HG02970 (cell line): ENCODE measurements at regions not wholly inside any gene's neighbourhood (a gene's known extent, or its start where the extent isn't known, plus 50 kb on each side); places are given as distances from the start of the nearest gene placed in this dataset.

ENCODE experiments used
- ATAC-seq: cut with Tn5 transposase; IDR thresholded peaks from one replicate; pipeline ENCODE4 v1.9.1; 2021; ENCODE audit warnings: mild to moderate bottlenecking, moderate library complexity, moderate number of reproducible peaks; ENCODE audit not compliant: unreplicated experiment, low FRiP score

- ATAC-seq: no peak
Observed at GRCh38 chr4:173862754-173863153, 332.7 kb upstream of the HAND2 start.

DNA sequence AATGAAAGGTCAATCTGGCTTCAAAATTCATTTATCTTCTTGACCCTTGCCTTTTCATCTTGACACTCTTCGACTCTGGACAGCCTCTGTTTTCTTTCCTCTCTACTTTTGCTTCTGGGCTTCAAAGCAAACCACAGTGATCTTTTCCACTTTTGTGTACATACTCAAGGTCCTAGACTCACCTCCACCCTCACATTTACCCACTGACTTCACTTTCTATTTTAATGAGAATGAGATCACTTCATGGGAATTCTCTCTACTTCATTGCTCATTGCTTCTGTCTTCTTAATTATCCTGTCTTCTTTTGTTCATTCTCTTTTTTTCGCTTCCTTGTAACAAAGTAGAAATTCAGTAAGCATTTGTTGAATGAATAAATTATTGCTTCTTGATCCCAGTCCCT lies 330.1 kb upstream of the HAND2 start:
- no peak for ATAC-seq

- ATAC-seq: no peak
Observed at GRCh38 chr4:173859091-173859713, 329.2 kb upstream of the HAND2 start.

DNA sequence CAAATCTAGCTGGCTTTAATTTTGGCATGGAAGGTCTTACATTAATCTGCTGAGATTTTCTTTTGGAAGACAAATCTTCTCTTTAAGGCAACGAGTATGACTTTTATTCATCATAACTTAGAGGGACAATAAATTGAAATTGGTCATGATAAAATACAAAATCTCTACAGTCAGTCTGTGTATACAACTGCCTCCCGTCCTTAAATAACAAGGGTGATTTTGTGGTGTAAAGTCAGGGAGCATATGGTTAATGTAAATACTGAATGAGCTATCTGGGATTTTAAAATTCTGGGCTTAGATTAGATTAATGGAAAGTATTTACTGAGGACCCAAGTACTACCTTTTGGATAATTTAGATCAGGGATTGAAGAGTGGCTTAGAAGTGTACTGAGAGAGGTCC lies 328.4 kb upstream of the HAND2 start:
- no peak for ATAC-seq

DNA sequence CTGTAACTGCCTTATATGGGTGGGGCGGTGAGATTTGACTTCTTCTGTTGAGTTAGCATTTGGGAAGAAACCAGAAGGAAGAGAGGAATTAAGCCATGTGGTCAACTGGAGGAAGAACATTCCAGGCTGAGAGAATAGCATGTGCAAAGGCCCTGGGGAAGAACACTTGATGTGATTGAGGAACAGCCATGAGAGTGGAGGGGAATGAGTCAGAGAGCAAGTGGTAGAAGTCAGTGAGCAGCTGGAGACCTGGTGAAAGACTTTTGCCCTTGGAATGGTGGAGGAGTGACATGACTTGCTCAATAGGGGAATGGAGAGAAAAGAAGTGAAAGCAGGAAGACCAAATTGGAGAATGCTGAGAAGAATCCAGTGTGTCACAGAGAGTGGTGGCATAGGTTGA lies 327.8 kb upstream of the HAND2 start:
- ATAC-seq: no peak

DNA sequence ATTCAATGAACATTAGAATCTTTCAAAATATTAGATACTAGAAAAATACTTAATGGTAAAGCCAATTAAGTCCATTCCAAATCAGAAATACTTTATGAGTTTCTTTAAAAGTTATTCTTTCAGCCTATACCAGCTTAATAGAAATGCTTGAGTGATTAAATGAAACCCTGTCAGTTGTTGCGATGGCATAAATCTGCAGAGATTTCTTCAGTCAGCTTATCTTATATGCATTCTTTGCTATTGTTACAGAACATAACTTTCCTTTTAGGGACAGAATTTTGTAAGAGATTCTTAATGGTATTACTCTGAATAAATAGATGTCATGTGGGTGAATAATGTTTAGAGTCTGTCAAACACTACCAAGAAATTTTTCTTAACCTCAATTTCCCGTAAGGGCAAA lies 325.0 kb upstream of the HAND2 start:
- ATAC-seq: no peak

DNA sequence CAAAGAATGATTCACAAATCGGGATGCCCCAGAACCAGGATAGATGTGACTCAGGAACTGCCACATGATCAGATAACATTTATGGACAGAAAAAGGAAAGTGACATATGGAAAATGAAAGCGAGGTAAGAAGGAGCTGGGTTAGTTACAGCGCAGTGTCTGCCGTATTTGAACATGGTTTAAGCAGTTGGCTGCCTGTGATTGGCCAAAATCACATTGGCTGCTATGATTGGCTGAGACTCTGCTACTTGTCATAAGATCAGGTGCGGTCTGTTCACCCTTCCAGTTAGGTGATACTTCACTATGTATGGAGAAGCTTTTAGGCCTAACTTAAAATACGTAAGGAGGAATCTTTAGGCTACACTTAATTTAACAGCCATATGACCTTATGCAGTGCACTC lies 322.7 kb upstream of the HAND2 start:
- no peak for ATAC-seq

DNA sequence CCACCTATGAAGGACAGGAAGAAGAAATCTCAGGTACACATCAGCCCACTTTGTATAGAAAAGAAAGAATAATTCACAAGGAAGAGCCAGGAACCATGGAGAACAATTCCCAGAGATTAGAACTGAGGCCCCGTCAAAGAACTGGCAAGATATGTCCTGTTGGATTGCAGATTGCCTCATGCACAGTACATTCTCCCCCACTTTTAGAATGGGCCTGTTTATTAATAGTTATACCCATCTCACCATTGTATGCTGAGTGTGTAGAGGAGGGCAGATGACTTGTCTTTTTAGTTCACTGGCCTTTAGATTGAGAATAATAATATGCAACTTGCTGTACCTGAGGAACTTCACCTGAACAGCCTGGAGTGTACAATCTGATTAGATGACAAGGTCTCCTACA lies 315.6 kb upstream of the HAND2 start:
- no peak for ATAC-seq

DNA sequence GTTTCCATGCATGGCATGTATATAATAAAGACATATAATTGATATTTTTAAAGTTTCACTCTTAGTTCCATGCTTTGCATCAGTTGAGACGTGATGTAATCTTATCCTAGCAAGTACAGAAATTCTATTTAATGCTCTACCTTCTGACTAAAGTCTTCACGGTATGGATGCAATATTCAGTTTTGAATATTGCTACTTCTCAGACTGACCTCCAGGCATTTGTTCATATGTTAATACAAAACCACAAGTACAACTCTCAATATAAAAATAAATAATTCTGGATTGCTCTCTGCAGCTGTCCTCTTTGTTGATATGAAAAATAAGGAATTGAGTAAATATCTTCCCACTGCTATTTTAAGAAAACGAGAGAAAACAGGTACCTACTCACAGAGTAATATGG lies 309.8 kb upstream of the HAND2 start:
- ATAC-seq: no peak

DNA sequence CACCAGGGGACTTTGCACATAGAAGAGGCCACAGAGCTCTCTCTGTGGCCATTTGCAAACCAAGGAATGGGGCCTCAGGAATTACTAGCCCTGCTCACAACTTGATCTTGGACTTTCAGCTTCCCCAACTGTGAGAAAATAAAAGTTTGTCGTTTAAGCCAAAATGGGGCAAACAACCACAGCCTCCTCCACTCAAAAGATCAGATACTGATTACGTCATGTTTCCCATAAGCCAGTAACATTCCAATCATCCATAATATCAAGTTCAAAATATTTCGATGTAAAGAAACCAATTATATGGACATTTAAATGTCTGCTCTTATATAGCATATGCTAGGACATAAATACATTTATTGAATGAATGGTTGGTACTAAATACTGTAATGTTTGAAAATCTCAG lies 307.5 kb upstream of the HAND2 start:
- no peak for ATAC-seq

DNA sequence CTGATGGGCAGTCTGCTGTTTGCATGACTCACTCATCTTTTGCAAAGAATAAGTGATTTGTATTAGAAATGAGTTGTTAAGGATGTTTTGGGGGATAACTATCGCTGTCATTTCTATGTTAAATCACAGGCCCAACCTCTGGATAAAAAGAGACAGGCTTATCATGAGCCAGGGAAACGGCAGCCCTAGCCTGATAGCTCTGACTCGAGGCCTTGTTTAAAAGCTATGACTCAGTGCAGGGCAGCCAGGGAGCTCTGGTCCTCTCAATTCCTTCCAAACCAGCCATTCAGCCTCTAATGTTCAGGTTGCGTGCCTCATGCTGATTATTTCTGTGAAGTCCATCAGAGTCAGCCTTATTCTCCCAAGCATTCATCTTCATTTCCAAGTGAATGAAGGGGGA lies 305.9 kb upstream of the HAND2 start:
- no peak for ATAC-seq

DNA sequence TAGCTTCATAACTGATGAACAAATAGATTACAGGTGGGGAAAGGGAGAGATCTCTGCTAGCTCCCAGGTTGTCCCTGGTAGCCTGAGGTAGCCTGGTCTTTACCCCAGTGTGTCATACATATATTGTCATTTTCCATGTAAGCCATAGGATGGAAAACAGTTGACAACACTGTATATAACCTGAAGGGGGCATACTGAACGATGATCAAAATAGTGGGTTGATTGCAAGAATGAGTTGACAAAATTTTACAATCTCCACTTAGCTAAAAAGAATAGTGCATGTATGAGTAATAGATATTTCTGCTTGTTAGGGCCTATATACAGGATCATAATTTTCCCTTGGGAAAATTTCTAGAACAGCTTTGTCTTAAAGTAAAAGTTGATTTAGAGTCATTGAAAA lies 304.1 kb upstream of the HAND2 start:
- ATAC-seq: no peak

- ATAC-seq: no peak
Observed at GRCh38 chr4:173829565-173829964, 299.5 kb upstream of the HAND2 start.

DNA sequence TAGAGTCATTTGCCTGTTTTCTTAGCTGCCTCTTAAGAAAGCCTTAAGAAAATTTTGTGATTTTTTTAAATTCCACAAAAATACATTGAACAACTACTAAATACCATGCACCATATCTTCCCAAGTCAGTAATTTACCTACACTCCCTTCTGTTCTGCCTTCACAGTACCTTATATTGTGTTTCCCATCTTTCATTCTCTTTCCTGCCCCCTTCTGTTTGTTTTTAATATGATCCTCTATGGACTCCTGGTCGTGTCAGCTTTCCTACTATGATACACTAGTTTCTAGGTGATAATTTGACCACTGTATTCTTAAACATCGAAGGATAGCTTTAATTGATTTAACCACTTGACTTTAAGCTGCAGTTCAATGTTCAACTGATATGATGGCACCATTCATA lies 297.7 kb upstream of the HAND2 start:
- no peak for ATAC-seq

DNA sequence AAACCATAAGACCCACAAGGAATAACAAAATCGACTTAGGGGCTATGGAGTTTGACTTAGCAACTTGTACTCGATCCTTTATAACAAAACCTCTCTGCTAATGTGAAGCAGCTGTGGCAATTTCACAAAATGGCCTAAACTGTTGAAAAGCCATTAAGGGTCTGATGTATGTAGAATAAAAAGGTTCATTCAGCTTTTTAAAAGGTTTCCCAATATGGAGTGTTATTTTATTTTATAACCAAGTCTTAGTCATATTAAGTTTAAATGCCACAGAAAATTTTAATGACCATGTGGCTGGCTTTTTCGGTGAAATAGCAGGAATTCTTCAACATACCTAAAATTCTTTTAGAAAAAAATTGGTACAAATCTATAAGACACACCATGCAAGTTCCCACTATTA lies 291.8 kb upstream of the HAND2 start:
- no peak for ATAC-seq

GRCh38 chr4:173821036-173821435 lies 291.0 kb upstream of the HAND2 start:
- ATAC-seq: no peak

DNA sequence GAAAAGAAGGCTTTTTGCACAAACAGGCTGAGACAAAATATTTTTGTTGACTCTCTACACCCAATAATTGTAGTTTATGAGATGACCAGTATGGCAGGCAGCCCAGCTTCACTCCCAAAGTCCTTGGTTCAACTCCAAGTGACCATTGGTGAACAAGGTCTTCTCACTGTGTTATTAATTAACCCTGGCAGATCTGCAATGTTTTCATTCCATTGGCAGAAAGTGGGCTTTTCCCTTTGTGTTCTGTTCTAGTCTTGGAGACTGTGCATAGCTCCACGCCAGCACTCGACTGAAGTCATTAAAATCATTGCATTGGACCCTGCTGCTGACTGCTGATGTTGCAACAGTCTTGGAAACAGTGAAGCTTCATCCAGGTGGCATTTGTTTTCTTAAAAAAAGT lies 277.3 kb upstream of the HAND2 start:
- ATAC-seq: no peak

DNA sequence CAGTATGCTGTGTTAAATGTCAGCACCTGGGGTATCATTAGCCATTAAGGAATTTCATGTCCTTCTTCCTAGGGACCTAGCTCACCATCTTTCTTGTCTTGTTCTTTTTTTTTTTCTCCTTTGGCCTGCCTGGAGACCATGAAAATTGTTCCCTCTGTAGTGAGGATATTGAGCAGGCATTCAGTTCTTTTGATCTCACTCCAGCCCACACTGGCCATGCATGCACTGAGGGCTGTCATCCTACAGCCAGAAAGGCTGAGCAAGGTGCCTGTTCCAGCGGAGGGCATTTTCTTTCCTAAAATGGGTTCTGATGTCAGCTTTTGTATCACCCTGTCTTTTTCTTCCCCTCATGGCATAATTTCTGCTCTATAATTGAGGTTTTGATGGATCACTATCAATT lies 275.9 kb upstream of the HAND2 start:
- no peak for ATAC-seq

GRCh38 chr4:173802662-173803022 lies 272.6 kb upstream of the HAND2 start:
- no peak for ATAC-seq

DNA sequence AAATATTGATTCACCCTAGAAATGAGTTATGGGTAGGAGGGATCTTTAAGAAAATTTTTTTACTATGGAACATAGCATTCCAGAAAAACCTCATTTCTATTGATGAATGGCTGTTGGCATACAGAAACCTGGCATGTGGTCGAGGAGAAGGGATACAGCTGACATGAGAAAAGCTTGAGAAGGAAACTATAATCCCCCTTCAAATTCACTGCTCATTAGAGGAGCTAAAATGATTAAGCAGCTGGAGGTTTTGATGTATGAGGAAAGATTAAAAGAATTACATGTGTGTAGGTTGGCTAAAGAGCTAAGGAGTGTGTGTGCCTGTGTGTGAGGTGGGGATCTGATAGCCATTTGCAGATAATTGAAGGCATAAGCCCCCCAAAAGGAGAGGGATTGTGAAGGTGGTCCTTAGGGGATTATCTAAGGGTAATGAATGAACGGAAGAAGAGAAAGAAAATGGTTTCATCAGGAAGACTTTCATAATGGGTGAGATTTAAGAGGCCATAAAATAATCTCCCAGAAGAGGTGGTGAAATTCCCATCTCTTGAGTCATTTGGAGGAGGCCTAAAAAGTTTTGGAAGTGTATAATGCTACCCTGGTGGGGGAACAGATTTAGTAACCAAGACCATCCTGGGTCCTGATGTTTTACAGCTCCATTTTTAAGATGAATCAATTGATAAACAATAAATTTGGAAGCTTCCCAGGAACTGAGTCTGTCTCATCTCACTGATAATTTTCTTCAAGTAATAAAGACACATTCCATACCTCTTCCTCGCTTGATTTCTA lies 272.0 kb upstream of the HAND2 start:
- no peak for ATAC-seq

- no peak for ATAC-seq
Observed at GRCh38 chr4:173801361-173801760, 271.3 kb upstream of the HAND2 start.

GRCh38 chr4:173797296-173797695 lies 267.3 kb upstream of the HAND2 start:
- no peak for ATAC-seq
